Sigmoid colon (tissue), 6 donors: ENCODE measurements at regions not wholly inside any gene's neighbourhood (a gene's known extent, or its start where the extent isn't known, plus 50 kb on each side); places are given as distances from the start of the nearest gene placed in this dataset.
"Not testable (repeated sequence)": the region's sequence is repeated elsewhere in the genome, so short reads cannot be mapped to it uniquely, and the experiment has no call there.

Source experiments
- DNase-seq: peaks from one replicate; pipeline ENCODE4 v3.0.0-alpha.2; 2019
- H3K27ac ChIP-seq, 4 donors: fragments of 200-600 bp; sonication (generic); one replicate each; pipeline ENCODE4 v1.5.1; 2016 to 2019; ENCODE audit warnings: mild to moderate bottlenecking in 1 of 4
- H3K27me3 ChIP-seq, 3 donors: fragments of 200-600 bp; sonication (generic); one replicate each; pipeline ENCODE4 v1.5.1; 2019; ENCODE audit warnings: mild to moderate bottlenecking in 1 of 3
- H3K36me3 ChIP-seq, 4 donors: fragments of 200-600 bp; sonication (generic); one replicate each; pipeline ENCODE4 v1.5.1; 2016 to 2019
- H3K4me1 ChIP-seq, 4 donors: fragments of 200-600 bp; sonication (generic); one replicate each; pipeline ENCODE4 v1.5.1; 2017 to 2019
- H3K4me3 ChIP-seq, 4 donors: fragments of 200-600 bp; sonication (generic); one replicate each; pipeline ENCODE4 v1.5.1; 2017 to 2019; ENCODE audit warnings: mild to moderate bottlenecking in 2 of 4, moderate library complexity in 1 of 4
- H3K9me3 ChIP-seq, 4 donors: fragments of 200-600 bp in 3 of 4; sonication (generic) in 3 of 4; one replicate each; pipeline versions ENCODE4 v1.5.1 to v1.6.1; 2013 to 2019
- EP300 ChIP-seq, 4 donors: sonication (generic); formaldehyde crosslinking; IDR thresholded peaks; one replicate each; pipeline ENCODE4 v1.6.1; 2017; ENCODE audit warnings: antibody characterized with exemption in 4 of 4
- POLR2A ChIP-seq, 2 donors: fragments of 450-650 bp; IDR thresholded peaks; one replicate each; pipeline ENCODE4 v1.6.1; 2016; ENCODE audit warnings: antibody characterized with exemption in 2 of 2, mild to moderate bottlenecking in 2 of 2, moderate library complexity in 2 of 2
- POLR2AphosphoS5 ChIP-seq, 4 donors: sonication (generic); formaldehyde crosslinking; IDR thresholded peaks; one replicate each; pipeline ENCODE4 v1.6.1; 2017; ENCODE audit warnings: antibody characterized with exemption in 4 of 4
- WGBS, 2 donors: extraction: QIAGEN DNeasy Blood & Tissue Kit; methylation state at CpG; one replicate each; pipeline ENCODE4 v1.1.7; 2013; 5-methylcytosine and 5-hydroxymethylcytosine counted together
- intact Hi-C: fragments of 100-400 bp; cut with DNase I; formaldehyde crosslinking; loops from one replicate; pipeline ENCODE4 v1.15.1; 2023
- TF ChIP-seq, protein P1 (sequence below), 4 experiments: fragments of 450-650 bp in 3 of 4; fragments of 200-600 bp in 1 of 4; IDR thresholded peaks; one replicate each; pipeline ENCODE4 v1.5.1; 2016 to 2019; ENCODE audit warnings: antibody characterized with exemption in 4 of 4, mild to moderate bottlenecking in 3 of 4, moderate library complexity in 2 of 4
- donor health status: healthy with polysubstance abuse.
- donor health status: healthy.

GRCh38 chrY:21033363-21033762 is 277.5 kb downstream of the RPS4Y2 start:
- Histone ChIP-seq H3K27me3 (no peaks in the 10 kb centered on the region), H3K9me3 (no peaks in the 10 kb centered on the region), H3K36me3 (no peaks in the 10 kb centered on the region), H3K4me3 (no peak overlapping the region), H3K4me1 (no peaks in the 10 kb centered on the region), H3K27ac (no peak overlapping the region)
- TF ChIP-seq, protein P1, sequence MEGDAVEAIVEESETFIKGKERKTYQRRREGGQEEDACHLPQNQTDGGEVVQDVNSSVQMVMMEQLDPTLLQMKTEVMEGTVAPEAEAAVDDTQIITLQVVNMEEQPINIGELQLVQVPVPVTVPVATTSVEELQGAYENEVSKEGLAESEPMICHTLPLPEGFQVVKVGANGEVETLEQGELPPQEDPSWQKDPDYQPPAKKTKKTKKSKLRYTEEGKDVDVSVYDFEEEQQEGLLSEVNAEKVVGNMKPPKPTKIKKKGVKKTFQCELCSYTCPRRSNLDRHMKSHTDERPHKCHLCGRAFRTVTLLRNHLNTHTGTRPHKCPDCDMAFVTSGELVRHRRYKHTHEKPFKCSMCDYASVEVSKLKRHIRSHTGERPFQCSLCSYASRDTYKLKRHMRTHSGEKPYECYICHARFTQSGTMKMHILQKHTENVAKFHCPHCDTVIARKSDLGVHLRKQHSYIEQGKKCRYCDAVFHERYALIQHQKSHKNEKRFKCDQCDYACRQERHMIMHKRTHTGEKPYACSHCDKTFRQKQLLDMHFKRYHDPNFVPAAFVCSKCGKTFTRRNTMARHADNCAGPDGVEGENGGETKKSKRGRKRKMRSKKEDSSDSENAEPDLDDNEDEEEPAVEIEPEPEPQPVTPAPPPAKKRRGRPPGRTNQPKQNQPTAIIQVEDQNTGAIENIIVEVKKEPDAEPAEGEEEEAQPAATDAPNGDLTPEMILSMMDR (IDR thresholded peaks at IDR 0.05) = no peak
- TF ChIP-seq POLR2A (IDR thresholded peaks at IDR 0.05) (no peak), EP300 (IDR thresholded peaks at IDR 0.05) (no peak)
- intact Hi-C loops = no loop called here
- WGBS, 2 donors = 39 to 77% methylated on average over 2 of the region's 2 CpGs
- no peak for DNase-seq

DNA sequence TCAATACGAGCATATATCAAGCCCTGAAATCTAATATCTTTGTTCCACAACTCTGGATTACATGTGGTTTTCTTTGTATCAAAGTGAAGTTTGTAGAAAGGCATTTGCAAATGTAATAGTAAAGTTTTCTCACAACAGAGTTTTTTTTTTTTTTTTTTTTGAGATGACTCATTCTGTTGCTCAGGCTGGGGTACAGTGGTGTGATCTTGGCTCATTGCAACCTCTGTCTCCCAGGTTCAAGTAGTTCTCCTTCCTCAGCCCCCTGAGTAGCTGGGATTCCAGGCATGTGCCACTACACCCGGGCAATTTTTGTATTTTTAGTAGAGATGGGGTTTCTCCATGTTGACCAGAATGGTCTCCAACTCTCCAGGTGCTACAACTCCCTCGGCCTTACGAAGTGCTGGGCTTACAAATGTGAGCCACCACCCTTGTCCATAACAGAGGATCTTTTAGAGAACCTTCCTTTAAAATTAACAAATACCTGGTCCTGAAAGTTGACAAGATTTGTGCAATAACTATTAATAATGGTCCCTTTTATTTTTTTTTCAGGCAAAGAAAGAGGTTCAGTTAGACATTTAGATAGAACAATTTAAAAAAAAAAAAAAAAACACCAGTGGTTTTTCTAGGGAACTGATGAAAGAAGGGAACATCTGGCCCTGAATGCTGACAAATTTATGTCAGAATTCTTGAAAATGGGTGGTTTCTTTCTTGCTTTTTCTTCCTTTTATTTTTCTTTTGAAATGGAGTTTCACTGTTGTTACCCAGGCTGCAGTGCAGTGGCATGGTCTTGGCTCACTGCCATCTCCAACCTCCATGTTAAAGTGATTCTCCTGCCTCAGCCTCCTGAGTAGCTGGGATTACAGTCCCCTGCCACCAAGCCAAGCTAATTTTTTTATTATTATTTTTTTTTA is 278.5 kb downstream of the RPS4Y2 start:
- 81 to 86% methylated on average over 4 of the region's 4 CpGs for WGBS, 2 donors
- no peaks in the 10 kb centered on the region for H3K36me3 ChIP-seq
- no peak for TF ChIP-seq POLR2A (IDR thresholded peaks at IDR 0.05)
- no peak for TF ChIP-seq EP300 (IDR thresholded peaks at IDR 0.05)
- no peak for TF ChIP-seq POLR2AphosphoS5 (IDR thresholded peaks at IDR 0.05)
- TF ChIP-seq, protein P1 (IDR thresholded peaks at IDR 0.05) = no peak
- no peak overlapping the region for H3K4me3 ChIP-seq
- no peaks in the 10 kb centered on the region for H3K4me1 ChIP-seq
- no peaks in the 10 kb centered on the region for H3K27me3 ChIP-seq
- no peak for DNase-seq
- intact Hi-C loops = no loop called here
- H3K27ac ChIP-seq = no peak overlapping the region
- no peaks in the 10 kb centered on the region for H3K9me3 ChIP-seq

- H3K27me3 ChIP-seq, intact Hi-C loops, H3K27ac ChIP-seq: not testable (repeated sequence)
Observed at GRCh38 chrY:21037398-21037797, 281.5 kb downstream of the RPS4Y2 start.

DNA sequence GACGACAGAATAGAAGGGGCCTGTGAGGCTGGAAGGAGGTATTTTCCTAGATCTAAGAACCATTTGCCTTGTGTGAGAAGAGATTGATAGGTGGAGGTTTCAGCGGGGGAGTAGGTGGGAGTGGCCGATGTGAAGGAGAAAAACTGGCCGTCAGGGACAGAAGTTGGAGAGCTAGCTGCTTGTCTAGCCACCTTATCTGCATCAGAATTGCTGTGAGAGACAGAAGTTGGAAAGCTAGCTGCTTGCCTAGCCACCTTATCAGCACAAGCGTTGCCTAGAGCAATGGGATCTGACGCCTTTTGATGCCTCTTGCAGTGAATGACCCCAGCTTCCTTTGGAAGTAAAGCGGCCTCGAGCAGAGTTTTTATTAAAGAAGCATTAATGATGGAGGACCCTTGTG is 283.9 kb downstream of the RPS4Y2 start:
- intact Hi-C loops = no loop called here
- Histone ChIP-seq H3K27ac (no peak overlapping the region), H3K27me3 (no peaks in the 10 kb centered on the region), H3K9me3 (no peaks in the 10 kb centered on the region), H3K36me3 (no peaks in the 10 kb centered on the region), H3K4me1 (no peaks in the 10 kb centered on the region), H3K4me3 (no peak overlapping the region)
- no peak for DNase-seq
- TF ChIP-seq, protein P1 (IDR thresholded peaks at IDR 0.05) = no peak
- TF ChIP-seq EP300 (IDR thresholded peaks at IDR 0.05) = no peak
- TF ChIP-seq POLR2A (IDR thresholded peaks at IDR 0.05) = no peak
- no peak for TF ChIP-seq POLR2AphosphoS5 (IDR thresholded peaks at IDR 0.05)
- 92 to 94% methylated on average over 8 of the region's 8 CpGs for whole genome bisulfite sequencing, 2 donors

More at GRCh38 chrY:21037398-21037797, 281.5 kb downstream of the RPS4Y2 start:
- H3K4me1 ChIP-seq, H3K36me3 ChIP-seq, H3K4me3 ChIP-seq, DNase-seq, H3K9me3 ChIP-seq: not testable (repeated sequence)
- WGBS, 2 donors = 83 to 85% methylated on average over 5 of the region's 5 CpGs

DNA sequence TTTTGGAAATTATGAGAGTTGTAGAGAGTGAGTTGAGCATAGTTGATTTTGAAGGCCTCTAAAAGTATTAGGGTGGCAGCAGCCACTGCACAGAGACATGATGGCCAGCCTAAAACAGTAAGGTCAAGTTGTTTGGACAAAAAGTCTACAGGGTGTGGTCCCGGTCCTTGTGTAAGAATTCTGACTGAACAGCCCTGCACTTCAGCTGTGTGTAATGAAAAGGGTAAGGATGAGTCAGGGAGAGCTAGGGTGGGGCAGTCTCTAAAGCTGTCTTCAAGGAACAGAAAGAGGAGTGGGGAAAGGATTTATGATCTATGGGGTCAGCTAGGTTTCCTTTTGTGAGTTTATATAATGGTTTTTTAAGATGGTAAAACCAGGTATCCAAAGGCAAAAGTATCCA is 284.8 kb downstream of the RPS4Y2 start:
- H3K9me3 ChIP-seq, DNase-seq, H3K4me1 ChIP-seq, intact Hi-C loops, H3K27ac ChIP-seq, H3K27me3 ChIP-seq, H3K4me3 ChIP-seq, H3K36me3 ChIP-seq: not testable (repeated sequence)
- 32 to 59% methylated on average over 1 of the region's 1 CpG for WGBS, 2 donors

- TF ChIP-seq POLR2AphosphoS5 (IDR thresholded peaks at IDR 0.05) (no peak), EP300 (IDR thresholded peaks at IDR 0.05) (no peak), POLR2A (IDR thresholded peaks at IDR 0.05) (no peak)
- TF ChIP-seq, protein P1 (IDR thresholded peaks at IDR 0.05) = no peak
- DNase-seq = no peak
- Histone ChIP-seq H3K4me3 (no peak overlapping the region), H3K27me3 (no peaks in the 10 kb centered on the region), H3K4me1 (no peaks in the 10 kb centered on the region), H3K9me3 (no peaks in the 10 kb centered on the region), H3K27ac (no peak overlapping the region), H3K36me3 (no peaks in the 10 kb centered on the region)
- 76 to 77% methylated on average over 2 of the region's 2 CpGs for WGBS, 2 donors
- intact Hi-C loops = no loop called here
Observed at GRCh38 chrY:21073079-21073478, 317.2 kb downstream of the RPS4Y2 start.
